IMR-90 (cell line): ENCODE measurements at regions not wholly inside any gene's neighbourhood (a gene's known extent, or its start where the extent isn't known, plus 50 kb on each side); places are given as distances from the start of the nearest gene placed in this dataset.

Experiments
- ATAC-seq: fragments of 200-7000 bp; cut with Tn5 transposase; 2 replicates; pipeline ENCODE4 v1.9.1; 2020; ENCODE audit warnings: low read depth, mild to moderate bottlenecking, moderate library complexity
- BruUV-seq: library from RNA; stranded (reverse); fragments of 400-500 nt; replicated peaks from 2 replicates; lab custom pipeline; 2021; lab: Mats Ljungman, UMichigan
- CTCF ChIA-PET: fragments of 300-600 bp; formaldehyde crosslinking; extraction: SDS; loops from one replicate; lab custom pipeline; 2021; ENCODE audit warnings: antibody characterized with exemption; lab: Yijun Ruan, JAX
- POLR2A ChIA-PET: fragments of 300-600 bp; sonication (Branson Sonifier 250); formaldehyde crosslinking; loops from one replicate; lab custom pipeline; 2022; ENCODE audit warnings: antibody characterized with exemption; ENCODE audit not compliant: unreplicated experiment; lab: Charles Lee
- DNase-seq: peaks from one replicate; pipeline ENCODE4 v3.0.0; 2013
- H2AFZ ChIP-seq: replicated peaks from 2 replicates; pipeline ENCODE3; 2013; ENCODE audit warnings: low read length, mild to moderate bottlenecking; ENCODE audit not compliant: poor library complexity
- H2AK5ac ChIP-seq: 2 replicates; pipeline ENCODE4 v1.6.1; 2013; ENCODE audit warnings: low read depth, low read length, inconsistent platforms
- H2AK9ac ChIP-seq: replicated peaks from 2 replicates; pipeline ENCODE3; 2013; ENCODE audit warnings: mild to moderate bottlenecking, low read depth, low read length, moderate library complexity; ENCODE audit not compliant: poor library complexity
- H2BK120ac ChIP-seq: 2 replicates; pipeline ENCODE4 v1.6.1; 2013; ENCODE audit warnings: low read depth, low read length, inconsistent platforms
- H2BK15ac ChIP-seq: 3 replicates; pipeline ENCODE4 v1.6.1; 2013; ENCODE audit warnings: low read depth, low read length, inconsistent platforms
- H2BK20ac ChIP-seq: 2 replicates; pipeline ENCODE4 v1.6.1; 2013; ENCODE audit warnings: low read depth, mild to moderate bottlenecking, inconsistent platforms, low read length, moderate library complexity
- H2BK5ac ChIP-seq: 2 replicates; pipeline ENCODE4 v1.6.1; 2013; ENCODE audit warnings: mild to moderate bottlenecking, low read depth, low read length, inconsistent platforms; ENCODE audit not compliant: poor library complexity, severe bottlenecking
- H3K14ac ChIP-seq: replicated peaks from 2 replicates; pipeline ENCODE4 v1.6.1; 2013; ENCODE audit warnings: low read depth, low read length, inconsistent platforms
- H3K18ac ChIP-seq: 2 replicates; pipeline ENCODE4 v1.6.1; 2013; ENCODE audit warnings: low read depth, low read length, control low read depth
- H3K23ac ChIP-seq: 2 replicates; pipeline ENCODE4 v1.6.1; 2013; ENCODE audit warnings: low read depth, low read length, inconsistent platforms
- H3K27ac ChIP-seq: 2 replicates; pipeline ENCODE4 v1.5.1; 2013; ENCODE audit warnings: mild to moderate bottlenecking, control low read depth, low read length; ENCODE audit not compliant: insufficient read depth
- H3K27me3 ChIP-seq: 2 replicates; pipeline ENCODE4 v1.6.1; 2013; ENCODE audit warnings: low read length; ENCODE audit not compliant: control insufficient read depth, insufficient read depth
- H3K36me3 ChIP-seq: 2 replicates; pipeline ENCODE4 v1.6.1; 2013; ENCODE audit warnings: low read length, mixed read lengths; ENCODE audit not compliant: control insufficient read depth, insufficient read depth
- H3K4ac ChIP-seq: 2 replicates; pipeline ENCODE4 v1.6.1; 2013; ENCODE audit warnings: low read depth, low read length, inconsistent platforms
- H3K4me1 ChIP-seq: 2 replicates; pipeline ENCODE4 v1.6.1; 2013; ENCODE audit warnings: low read length, mixed read lengths; ENCODE audit not compliant: control insufficient read depth, insufficient read depth
- H3K4me2 ChIP-seq: 2 replicates; pipeline ENCODE4 v1.6.1; 2013; ENCODE audit warnings: low read depth, mild to moderate bottlenecking, control low read depth, low read length, moderate library complexity
- H3K4me3 ChIP-seq: 2 replicates; pipeline ENCODE4 v1.5.1; 2013; ENCODE audit warnings: low read depth, mild to moderate bottlenecking, control low read depth, low read length, moderate library complexity; ENCODE audit not compliant: insufficient read depth
- H3K56ac ChIP-seq: 2 replicates; pipeline ENCODE4 v1.6.1; 2013; ENCODE audit warnings: low read length, inconsistent platforms; ENCODE audit not compliant: insufficient read depth; ENCODE audit errors: extremely low read depth
- H3K79me1 ChIP-seq, 2 experiments: 2 replicates each; pipeline ENCODE4 v1.6.1; 2013; ENCODE audit warnings: low read length in 2 of 2, inconsistent platforms in 1 of 2, low read depth in 1 of 2
- H3K9ac ChIP-seq: 2 replicates; pipeline ENCODE4 v1.6.1; 2013; ENCODE audit warnings: low read depth, low read length, control low read depth
- H3K9me1 ChIP-seq: 2 replicates; pipeline ENCODE4 v1.6.1; 2013; ENCODE audit warnings: low read length, inconsistent platforms; ENCODE audit not compliant: insufficient read depth
- H3K9me3 ChIP-seq: 2 replicates; pipeline ENCODE4 v1.6.1; 2013; ENCODE audit warnings: low read length; ENCODE audit not compliant: control insufficient read depth, insufficient read depth
- H4K20me1 ChIP-seq: 2 replicates; pipeline ENCODE4 v1.6.1; 2013; ENCODE audit warnings: low read length, inconsistent platforms; ENCODE audit not compliant: insufficient read depth
- H4K5ac ChIP-seq: 2 replicates; pipeline ENCODE4 v1.6.1; 2013; ENCODE audit warnings: mild to moderate bottlenecking, low read depth, low read length, control low read depth
- H4K8ac ChIP-seq, 2 experiments: 2 replicates each; pipeline ENCODE4 v1.6.1; 2013; ENCODE audit warnings: low read depth in 2 of 2, low read length in 2 of 2, control low read depth in 1 of 2, inconsistent platforms in 1 of 2
- H4K91ac ChIP-seq: 2 replicates; pipeline ENCODE4 v1.6.1; 2013; ENCODE audit warnings: low read depth, low read length, inconsistent platforms; ENCODE audit not compliant: insufficient read depth
- BHLHE40 ChIP-seq: fragments of 150-350 bp; IDR thresholded peaks from 2 replicates; pipeline ENCODE4 v1.6.1; 2016; ENCODE audit warnings: mild to moderate bottlenecking, low read depth, low read length
- CEBPB ChIP-seq: IDR thresholded peaks from 2 replicates; pipeline ENCODE4 v1.6.1; 2012; ENCODE audit warnings: low read depth, low read length, improper control_type of control experiment
- CHD1 ChIP-seq: IDR thresholded peaks from 2 replicates; pipeline ENCODE4 v1.6.1; 2012; ENCODE audit warnings: low read depth, low read length, improper control_type of control experiment
- FOS ChIP-seq: fragments of 150-350 bp; IDR thresholded peaks from 2 replicates; pipeline ENCODE4 v1.6.1; 2016; ENCODE audit warnings: low read depth, low read length
- MAFK ChIP-seq: IDR thresholded peaks from 2 replicates; pipeline ENCODE4 v1.6.1; 2012; ENCODE audit warnings: low read depth, low read length, improper control_type of control experiment
- MAZ ChIP-seq: IDR thresholded peaks from 2 replicates; pipeline ENCODE4 v1.6.1; 2012; ENCODE audit warnings: low read depth, mild to moderate bottlenecking, low read length, improper control_type of control experiment, moderate library complexity, borderline replicate concordance
- MXI1 ChIP-seq: IDR thresholded peaks from 2 replicates; pipeline ENCODE4 v1.6.1; 2012; ENCODE audit warnings: low read depth, mild to moderate bottlenecking, low read length, moderate library complexity, borderline replicate concordance
- NFE2L2 ChIP-seq: fragments of 150-350 bp; IDR thresholded peaks from 2 replicates; pipeline ENCODE4 v1.6.1; 2016; ENCODE audit warnings: low read depth, mild to moderate bottlenecking, low read length
- POLR2A ChIP-seq: IDR thresholded peaks from 2 replicates; pipeline ENCODE4 v1.6.1; 2012; ENCODE audit warnings: mild to moderate bottlenecking, low read depth, low read length
- RAD21 ChIP-seq: IDR thresholded peaks from 2 replicates; pipeline ENCODE4 v1.6.1; 2012; ENCODE audit warnings: low read length, improper control_type of control experiment
- RCOR1 ChIP-seq: IDR thresholded peaks from 2 replicates; pipeline ENCODE4 v1.6.1; 2012; ENCODE audit warnings: mild to moderate bottlenecking, low read length, improper control_type of control experiment; ENCODE audit not compliant: insufficient replicate concordance
- RFX5 ChIP-seq: IDR thresholded peaks from 2 replicates; pipeline ENCODE4 v1.8.0; 2012; ENCODE audit warnings: low read depth, mild to moderate bottlenecking, low read length, moderate library complexity
- SMC3 ChIP-seq: fragments of 150-350 bp; IDR thresholded peaks from 2 replicates; pipeline ENCODE4 v1.6.1; 2016; ENCODE audit warnings: low read depth, mild to moderate bottlenecking, antibody characterized with exemption, low read length, moderate library complexity
- USF2 ChIP-seq: fragments of 150-350 bp; IDR thresholded peaks from 2 replicates; pipeline ENCODE4 v1.6.1; 2017; ENCODE audit warnings: mild to moderate bottlenecking, antibody characterized with exemption, low read length, low read depth
- WGBS, 2 experiments: methylation state at CpG; one replicate each; pipeline versions ENCODE4 v1.1.5 to v1.1.7; 2013; ENCODE audit warnings: missing lambda C conversion rate in 2 of 2; ENCODE audit not compliant: insufficient read length in 1 of 2; ENCODE audit errors: extremely low coverage in 2 of 2; 5-methylcytosine and 5-hydroxymethylcytosine counted together
- dilution Hi-C: fragments of 300-500 bp; cut with HindIII; formaldehyde crosslinking; loops from one replicate; pipeline ENCODE4 v1.14.3; 2018; ENCODE audit warnings: low sequenced_read_pairs; ENCODE audit not compliant: unreplicated experiment
- in situ Hi-C: fragments of 300-500 bp; cut with MboI; formaldehyde crosslinking; loops from 3 replicates; pipeline ENCODE4 v1.14.3; 2019; ENCODE audit warnings: low sequenced_read_pairs, inconsistent platforms, mixed read lengths
- intact Hi-C: fragments of 100-400 bp; cut with micrococcal nuclease; formaldehyde crosslinking; loops from 2 replicates; pipeline ENCODE4 v1.10.0; 2022
- TF ChIP-seq, protein P1 (sequence below): conservative IDR thresholded peaks from 2 replicates; pipeline ENCODE4 v1.5.1; 2012; ENCODE audit warnings: mild to moderate bottlenecking, low read depth, low read length, improper control_type of control experiment
- TF ChIP-seq, protein P2 (sequence below): fragments of 150-350 bp; IDR thresholded peaks from 2 replicates; pipeline ENCODE4 v1.6.1; 2016; ENCODE audit warnings: low read depth, mild to moderate bottlenecking, low read length, moderate library complexity, borderline replicate concordance

GRCh38 chr1:222285526-222285925, 262.4 kb downstream of the HHIPL2 start:
- H3K9me3 ChIP-seq, result no peaks in the 10 kb centered on the region
- no peak overlapping the region for H3K9ac ChIP-seq
- ChIA-PET CTCF (interaction anchor here (0.8 kb wide), 1 partner anchor 170 kb away, joined by 4 read pairs; no protein-coding TSS in a partner anchor), POLR2A (no interaction called here)
- no peak overlapping the region for H3K23ac ChIP-seq
- no peak overlapping the region for H2AFZ ChIP-seq
- ATAC-seq, result no peak
- no peak overlapping the region for H3K4me2 ChIP-seq
- H4K91ac ChIP-seq, result peak overlapping the region; percentile 76
- H3K4me3 ChIP-seq, result no peak overlapping the region
- H2BK120ac ChIP-seq, result peak overlapping the region; percentile 100
- peak overlapping the region; percentile 82; the same call in 1 of the 2 replicates for H2AK5ac ChIP-seq
- 100% methylated on average over 1 of the region's 1 CpG; no CpG with 5 or more reads in 1 of the 2 experiments for WGBS, 2 experiments
- H3K27ac ChIP-seq, result no peak overlapping the region
- no peaks in the 10 kb centered on the region for H4K20me1 ChIP-seq
- H2BK5ac ChIP-seq, result no peak overlapping the region
- H4K5ac ChIP-seq, result peak overlapping the region; percentile 61; the same call in 1 of the 2 replicates
- dilution Hi-C loops, result no loop called here
- no peak overlapping the region for H2AK9ac ChIP-seq
- H3K4me1 ChIP-seq, result peaks cover 19% of the 10 kb centered on the region
- peak overlapping the region; percentile 25 to 88; a peak in 3 of 4 replicates for H4K8ac ChIP-seq
- no peaks in the 10 kb centered on the region for H3K79me1 ChIP-seq
- no peak overlapping the region; the same call in 1 of the 2 replicates for H3K56ac ChIP-seq
- intact Hi-C loops, result no loop called here
- no peaks in the 10 kb centered on the region for H3K27me3 ChIP-seq
- H3K18ac ChIP-seq, result peak overlapping the region; percentile 72; the same call in 1 of the 2 replicates
- in situ Hi-C loops, result no loop called here
- peak overlapping the region; percentile 78 for H3K14ac ChIP-seq
- H3K36me3 ChIP-seq, result no peaks in the 10 kb centered on the region
- DNase-seq, result no peak
- peaks cover 13% of the 10 kb centered on the region for H3K9me1 ChIP-seq
- no TSS peak for BruUV-seq
- peak overlapping the region; percentile 93 for H2BK20ac ChIP-seq
- peak overlapping the region; percentile 69; the same call in 2 of the 3 replicates for H2BK15ac ChIP-seq
- H3K4ac ChIP-seq, result peak overlapping the region; percentile 96; the same call in 1 of the 2 replicates
- no peak for TF ChIP-seq RCOR1
- TF ChIP-seq RAD21, result no peak
- TF ChIP-seq, protein P1, sequence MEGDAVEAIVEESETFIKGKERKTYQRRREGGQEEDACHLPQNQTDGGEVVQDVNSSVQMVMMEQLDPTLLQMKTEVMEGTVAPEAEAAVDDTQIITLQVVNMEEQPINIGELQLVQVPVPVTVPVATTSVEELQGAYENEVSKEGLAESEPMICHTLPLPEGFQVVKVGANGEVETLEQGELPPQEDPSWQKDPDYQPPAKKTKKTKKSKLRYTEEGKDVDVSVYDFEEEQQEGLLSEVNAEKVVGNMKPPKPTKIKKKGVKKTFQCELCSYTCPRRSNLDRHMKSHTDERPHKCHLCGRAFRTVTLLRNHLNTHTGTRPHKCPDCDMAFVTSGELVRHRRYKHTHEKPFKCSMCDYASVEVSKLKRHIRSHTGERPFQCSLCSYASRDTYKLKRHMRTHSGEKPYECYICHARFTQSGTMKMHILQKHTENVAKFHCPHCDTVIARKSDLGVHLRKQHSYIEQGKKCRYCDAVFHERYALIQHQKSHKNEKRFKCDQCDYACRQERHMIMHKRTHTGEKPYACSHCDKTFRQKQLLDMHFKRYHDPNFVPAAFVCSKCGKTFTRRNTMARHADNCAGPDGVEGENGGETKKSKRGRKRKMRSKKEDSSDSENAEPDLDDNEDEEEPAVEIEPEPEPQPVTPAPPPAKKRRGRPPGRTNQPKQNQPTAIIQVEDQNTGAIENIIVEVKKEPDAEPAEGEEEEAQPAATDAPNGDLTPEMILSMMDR, result no peak
- no peak for TF ChIP-seq BHLHE40
- TF ChIP-seq MXI1, result no peak
- no peak for TF ChIP-seq RFX5
- TF ChIP-seq SMC3, result no peak
- no peak for TF ChIP-seq USF2
- no peak for TF ChIP-seq CEBPB
- no peak for TF ChIP-seq POLR2A
- no peak for TF ChIP-seq FOS
- TF ChIP-seq, protein P2, sequence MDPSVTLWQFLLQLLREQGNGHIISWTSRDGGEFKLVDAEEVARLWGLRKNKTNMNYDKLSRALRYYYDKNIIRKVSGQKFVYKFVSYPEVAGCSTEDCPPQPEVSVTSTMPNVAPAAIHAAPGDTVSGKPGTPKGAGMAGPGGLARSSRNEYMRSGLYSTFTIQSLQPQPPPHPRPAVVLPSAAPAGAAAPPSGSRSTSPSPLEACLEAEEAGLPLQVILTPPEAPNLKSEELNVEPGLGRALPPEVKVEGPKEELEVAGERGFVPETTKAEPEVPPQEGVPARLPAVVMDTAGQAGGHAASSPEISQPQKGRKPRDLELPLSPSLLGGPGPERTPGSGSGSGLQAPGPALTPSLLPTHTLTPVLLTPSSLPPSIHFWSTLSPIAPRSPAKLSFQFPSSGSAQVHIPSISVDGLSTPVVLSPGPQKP, result no peak
- TF ChIP-seq CHD1, result no peak
- TF ChIP-seq MAZ, result no peak
- TF ChIP-seq NFE2L2, result no peak
- no peak for TF ChIP-seq MAFK
